ENCODE measurements at regions not wholly inside any gene's neighbourhood (a gene's known extent, or its start where the extent isn't known, plus 50 kb on each side); places are given as distances from the start of the nearest gene placed in this dataset.

GRCh38 chr2:21353879-21354679 lies 230.3 kb downstream of the TDRD15 start:
- Histone ChIP-seq H3K27me3 (ENCODE audit: control insufficient read depth in 5 of 5, insufficient read depth in 4 of 5, low read length in 5 of 5) (no peaks in the 10 kb centered on the region), H3K9ac (ENCODE audit: low read length in 5 of 5) (no peak overlapping the region), H3K36me3 (ENCODE audit: control insufficient read depth in 5 of 5, insufficient read depth in 5 of 5, low read length in 5 of 5) (no peaks in the 10 kb centered on the region), H3K27ac (ENCODE audit: low read depth, low read length) (no peak overlapping the region), H3K4me1 (ENCODE audit: control insufficient read depth in 5 of 5, insufficient read depth in 5 of 5, low read length in 5 of 5) (no peaks in the 10 kb centered on the region), H3K4me3 (ENCODE audit: low read depth in 1 of 5, low read length in 5 of 5) (no peak overlapping the region), H3K9me3 (ENCODE audit: control insufficient read depth in 5 of 5, low read length in 5 of 5) (no peaks in the 10 kb centered on the region)

GRCh38 chr2:21356086-21356856 lies 232.5 kb downstream of the TDRD15 start:
- H3K36me3 ChIP-seq (ENCODE audit: control insufficient read depth in 5 of 5, insufficient read depth in 5 of 5, low read length in 5 of 5): no peaks in the 10 kb centered on the region
- no peaks in the 10 kb centered on the region for H3K9me3 ChIP-seq (ENCODE audit: control insufficient read depth in 5 of 5, low read length in 5 of 5)
- H3K27ac ChIP-seq (ENCODE audit: low read depth, low read length): no peak overlapping the region
- H3K27me3 ChIP-seq (ENCODE audit: control insufficient read depth in 5 of 5, insufficient read depth in 4 of 5, low read length in 5 of 5): no peaks in the 10 kb centered on the region
- no peak overlapping the region for H3K4me3 ChIP-seq (ENCODE audit: low read depth in 1 of 5, low read length in 5 of 5)
- no peaks in the 10 kb centered on the region for H3K4me1 ChIP-seq (ENCODE audit: control insufficient read depth in 5 of 5, insufficient read depth in 5 of 5, low read length in 5 of 5)
- H3K9ac ChIP-seq (ENCODE audit: low read length in 5 of 5): no peak overlapping the region

- Histone ChIP-seq H3K27me3 (ENCODE audit: control insufficient read depth in 5 of 5, insufficient read depth in 4 of 5, low read length in 5 of 5) (no peaks in the 10 kb centered on the region), H3K4me3 (ENCODE audit: low read depth in 1 of 5, low read length in 5 of 5) (no peak overlapping the region), H3K4me1 (ENCODE audit: control insufficient read depth in 5 of 5, insufficient read depth in 5 of 5, low read length in 5 of 5) (no peaks in the 10 kb centered on the region), H3K9me3 (ENCODE audit: control insufficient read depth in 5 of 5, low read length in 5 of 5) (no peaks in the 10 kb centered on the region), H3K36me3 (ENCODE audit: control insufficient read depth in 5 of 5, insufficient read depth in 5 of 5, low read length in 5 of 5) (no peaks in the 10 kb centered on the region), H3K9ac (ENCODE audit: low read length in 5 of 5) (no peak overlapping the region), H3K27ac (ENCODE audit: low read depth, low read length) (no peak overlapping the region)
These were observed 233.1 kb downstream of the TDRD15 start for GRCh38 chr2:21356857-21357255.

- no peaks in the 10 kb centered on the region for H3K27me3 ChIP-seq (ENCODE audit: control insufficient read depth in 5 of 5, insufficient read depth in 4 of 5, low read length in 5 of 5)
- no peak overlapping the region for H3K9ac ChIP-seq (ENCODE audit: low read length in 5 of 5)
- peaks cover 0 to 3% (median 0%) of the 10 kb centered on the region in 5 donors for H3K9me3 ChIP-seq (ENCODE audit: control insufficient read depth in 5 of 5, low read length in 5 of 5)
- H3K4me1 ChIP-seq (ENCODE audit: control insufficient read depth in 5 of 5, insufficient read depth in 5 of 5, low read length in 5 of 5): no peaks in the 10 kb centered on the region
- no peaks in the 10 kb centered on the region for H3K36me3 ChIP-seq (ENCODE audit: control insufficient read depth in 5 of 5, insufficient read depth in 5 of 5, low read length in 5 of 5)
- H3K27ac ChIP-seq (ENCODE audit: low read depth, low read length): no peak overlapping the region
- H3K4me3 ChIP-seq (ENCODE audit: low read depth in 1 of 5, low read length in 5 of 5): no peak overlapping the region
These were observed 235.2 kb downstream of the TDRD15 start for GRCh38 chr2:21358976-21359375.

GRCh38 chr2:21361384-21361783 lies 237.6 kb downstream of the TDRD15 start:
- Histone ChIP-seq H3K36me3 (ENCODE audit: control insufficient read depth in 5 of 5, insufficient read depth in 5 of 5, low read length in 5 of 5) (no peaks in the 10 kb centered on the region), H3K27me3 (ENCODE audit: control insufficient read depth in 5 of 5, insufficient read depth in 4 of 5, low read length in 5 of 5) (no peaks in the 10 kb centered on the region), H3K9me3 (ENCODE audit: control insufficient read depth in 5 of 5, low read length in 5 of 5) (peaks cover 0 to 3% (median 0%) of the 10 kb centered on the region in 5 donors), H3K4me1 (ENCODE audit: control insufficient read depth in 5 of 5, insufficient read depth in 5 of 5, low read length in 5 of 5) (no peaks in the 10 kb centered on the region), H3K4me3 (ENCODE audit: low read depth in 1 of 5, low read length in 5 of 5) (no peak overlapping the region), H3K27ac (ENCODE audit: low read depth, low read length) (no peak overlapping the region), H3K9ac (ENCODE audit: low read length in 5 of 5) (no peak overlapping the region)

- Histone ChIP-seq H3K9ac (ENCODE audit: low read length in 5 of 5) (no peak overlapping the region), H3K4me1 (ENCODE audit: control insufficient read depth in 5 of 5, insufficient read depth in 5 of 5, low read length in 5 of 5) (no peaks in the 10 kb centered on the region), H3K4me3 (ENCODE audit: low read depth in 1 of 5, low read length in 5 of 5) (no peak overlapping the region), H3K27ac (ENCODE audit: low read depth, low read length) (no peak overlapping the region), H3K36me3 (ENCODE audit: control insufficient read depth in 5 of 5, insufficient read depth in 5 of 5, low read length in 5 of 5) (no peaks in the 10 kb centered on the region), H3K9me3 (ENCODE audit: control insufficient read depth in 5 of 5, low read length in 5 of 5) (peaks cover 0 to 3% (median 0%) of the 10 kb centered on the region in 5 donors), H3K27me3 (ENCODE audit: control insufficient read depth in 5 of 5, insufficient read depth in 4 of 5, low read length in 5 of 5) (no peaks in the 10 kb centered on the region)
These were observed 238.3 kb downstream of the TDRD15 start for GRCh38 chr2:21361957-21362486.

- Histone ChIP-seq H3K36me3 (ENCODE audit: control insufficient read depth in 5 of 5, insufficient read depth in 5 of 5, low read length in 5 of 5) (no peaks in the 10 kb centered on the region), H3K9ac (ENCODE audit: low read length in 5 of 5) (no peak overlapping the region), H3K4me3 (ENCODE audit: low read depth in 1 of 5, low read length in 5 of 5) (no peak overlapping the region), H3K9me3 (ENCODE audit: control insufficient read depth in 5 of 5, low read length in 5 of 5) (peaks cover 0 to 3% (median 0%) of the 10 kb centered on the region in 5 donors), H3K27ac (ENCODE audit: low read depth, low read length) (no peak overlapping the region), H3K4me1 (ENCODE audit: control insufficient read depth in 5 of 5, insufficient read depth in 5 of 5, low read length in 5 of 5) (no peaks in the 10 kb centered on the region), H3K27me3 (ENCODE audit: control insufficient read depth in 5 of 5, insufficient read depth in 4 of 5, low read length in 5 of 5) (no peaks in the 10 kb centered on the region)
These were observed 239.6 kb downstream of the TDRD15 start for GRCh38 chr2:21363364-21363763.

GRCh38 chr2:21367421-21367820 lies 243.7 kb downstream of the TDRD15 start:
- Histone ChIP-seq H3K9me3 (ENCODE audit: control insufficient read depth in 5 of 5, low read length in 5 of 5) (no peaks in the 10 kb centered on the region), H3K27ac (ENCODE audit: low read depth, low read length) (no peak overlapping the region), H3K4me3 (ENCODE audit: low read depth in 1 of 5, low read length in 5 of 5) (no peak overlapping the region), H3K9ac (ENCODE audit: low read length in 5 of 5) (no peak overlapping the region), H3K4me1 (ENCODE audit: control insufficient read depth in 5 of 5, insufficient read depth in 5 of 5, low read length in 5 of 5) (no peaks in the 10 kb centered on the region), H3K27me3 (ENCODE audit: control insufficient read depth in 5 of 5, insufficient read depth in 4 of 5, low read length in 5 of 5) (no peaks in the 10 kb centered on the region), H3K36me3 (ENCODE audit: control insufficient read depth in 5 of 5, insufficient read depth in 5 of 5, low read length in 5 of 5) (no peaks in the 10 kb centered on the region)

- Histone ChIP-seq H3K4me3 (ENCODE audit: low read depth in 1 of 5, low read length in 5 of 5) (no peak overlapping the region), H3K27me3 (ENCODE audit: control insufficient read depth in 5 of 5, insufficient read depth in 4 of 5, low read length in 5 of 5) (no peaks in the 10 kb centered on the region), H3K27ac (ENCODE audit: low read depth, low read length) (no peak overlapping the region), H3K4me1 (ENCODE audit: control insufficient read depth in 5 of 5, insufficient read depth in 5 of 5, low read length in 5 of 5) (no peaks in the 10 kb centered on the region), H3K36me3 (ENCODE audit: control insufficient read depth in 5 of 5, insufficient read depth in 5 of 5, low read length in 5 of 5) (no peaks in the 10 kb centered on the region), H3K9ac (ENCODE audit: low read length in 5 of 5) (no peak overlapping the region), H3K9me3 (ENCODE audit: control insufficient read depth in 5 of 5, low read length in 5 of 5) (no peaks in the 10 kb centered on the region)
These were observed 246.0 kb downstream of the TDRD15 start for GRCh38 chr2:21369787-21370186.

GRCh38 chr2:21371499-21372003 lies 247.8 kb downstream of the TDRD15 start:
- H3K4me1 ChIP-seq (ENCODE audit: control insufficient read depth in 5 of 5, insufficient read depth in 5 of 5, low read length in 5 of 5): no peaks in the 10 kb centered on the region
- no peak overlapping the region for H3K4me3 ChIP-seq (ENCODE audit: low read depth in 1 of 5, low read length in 5 of 5)
- no peaks in the 10 kb centered on the region for H3K27me3 ChIP-seq (ENCODE audit: control insufficient read depth in 5 of 5, insufficient read depth in 4 of 5, low read length in 5 of 5)
- H3K36me3 ChIP-seq (ENCODE audit: control insufficient read depth in 5 of 5, insufficient read depth in 5 of 5, low read length in 5 of 5): no peaks in the 10 kb centered on the region
- no peaks in the 10 kb centered on the region for H3K9me3 ChIP-seq (ENCODE audit: control insufficient read depth in 5 of 5, low read length in 5 of 5)
- no peak overlapping the region for H3K9ac ChIP-seq (ENCODE audit: low read length in 5 of 5)
- H3K27ac ChIP-seq (ENCODE audit: low read depth, low read length): no peak overlapping the region
